Activated naive CD8-positive, alpha-beta T cell treated with anti-CD3 and anti-CD28 coated beads, Interleukin-2, amount 50 U/mL, for 16 hours (primary cell): ENCODE measurements at regions not wholly inside any gene's neighbourhood (a gene's known extent, or its start where the extent isn't known, plus 50 kb on each side); places are given as distances from the start of the nearest gene placed in this dataset.
"Not testable (repeated sequence)": the region's sequence is repeated elsewhere in the genome, so short reads cannot be mapped to it uniquely, and the experiment has no call there.

Experiments
- DNase-seq: peaks from one replicate; pipeline ENCODE4 v3.0.0-alpha.2; 2020; ENCODE audit warnings: low read depth, low spot score

DNA sequence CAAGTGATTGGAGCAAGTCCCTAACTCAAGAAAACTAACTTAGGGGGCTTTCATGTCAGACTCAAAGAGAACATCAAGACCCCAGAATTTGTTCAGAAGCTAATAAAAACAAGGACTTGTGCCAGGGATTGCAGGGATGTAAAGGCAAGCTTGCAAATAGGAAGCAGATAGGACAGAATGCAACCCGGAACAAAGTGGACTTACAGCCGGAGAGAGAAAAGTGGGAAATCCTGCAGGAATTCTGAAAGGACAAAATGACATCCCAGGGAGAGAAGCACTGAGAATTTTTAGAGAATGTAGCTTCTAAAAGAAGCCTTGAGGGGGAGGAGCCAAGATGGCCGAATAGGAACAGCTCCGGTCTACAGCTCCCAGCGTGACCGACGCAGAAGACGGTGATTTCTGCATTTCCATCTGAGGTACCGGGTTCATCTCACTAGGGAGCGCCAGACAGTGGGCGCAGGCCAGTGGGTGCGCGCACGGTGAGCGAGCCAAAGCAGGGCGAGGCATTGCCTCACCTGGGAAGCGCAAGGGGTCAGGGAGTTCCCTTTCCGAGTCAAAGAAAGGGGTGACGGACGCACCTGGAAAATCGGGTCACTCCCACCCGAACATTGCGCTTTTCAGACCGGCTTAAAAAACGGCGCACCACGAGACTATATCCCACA, 195.6 kb upstream of the G2E3 start:
- DNase-seq = not testable (repeated sequence)

- DNase-seq = no peak
Observed at GRCh38 chr14:30369502-30370180, 189.3 kb upstream of the G2E3 start.

GRCh38 chr14:30373053-30373452, 185.9 kb upstream of the G2E3 start:
- no peak for DNase-seq

DNA sequence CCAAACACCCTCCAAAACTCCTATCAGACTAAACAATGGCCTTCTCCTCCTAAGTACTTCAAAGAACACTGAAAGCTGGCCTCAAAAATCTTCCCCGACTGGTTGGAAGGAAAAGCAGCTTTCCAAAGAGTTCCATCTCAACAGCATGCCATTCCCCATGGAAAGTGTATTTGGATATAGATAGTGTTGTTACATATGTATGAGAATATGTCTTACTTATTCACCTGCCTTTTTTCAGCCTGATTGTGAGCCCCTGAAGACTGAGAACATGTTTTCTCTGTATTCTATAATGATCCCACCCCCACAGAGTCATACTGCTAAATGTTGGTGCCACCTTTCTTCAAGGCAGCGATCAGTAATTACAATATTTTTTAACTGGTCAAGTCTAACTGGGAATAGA, 185.4 kb upstream of the G2E3 start:
- DNase-seq = no peak

GRCh38 chr14:30375296-30375892, 183.6 kb upstream of the G2E3 start:
- peak; percentile 13 for DNase-seq

DNA sequence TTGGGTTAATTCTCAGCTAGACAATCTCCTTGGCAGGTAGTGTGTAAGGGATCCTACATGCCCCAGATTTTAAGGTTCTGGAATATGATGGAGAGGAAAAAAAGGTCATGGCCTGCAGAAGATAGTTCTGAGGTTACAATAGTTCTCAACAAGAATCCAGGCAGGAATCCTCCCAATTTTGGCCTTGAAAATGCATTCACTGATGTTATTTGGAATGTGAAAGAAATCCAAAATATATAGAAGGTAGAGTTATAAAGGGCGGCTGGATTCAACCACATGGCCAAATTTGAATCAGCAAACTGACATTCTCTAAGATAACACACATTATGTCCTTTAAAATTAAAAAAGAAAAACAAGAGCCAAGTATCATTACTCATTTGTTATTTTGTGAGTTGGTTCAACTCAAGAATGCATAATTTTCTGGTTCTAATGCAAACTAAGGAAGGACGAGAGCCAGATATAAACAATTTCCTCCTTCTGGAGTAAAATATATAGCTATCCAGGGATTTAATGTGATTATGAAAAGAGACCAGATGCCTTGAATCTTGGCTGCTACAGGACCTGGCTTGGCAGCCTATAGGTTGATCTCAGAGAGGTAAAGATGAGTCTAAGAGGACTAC, 177.0 kb upstream of the G2E3 start:
- no peak for DNase-seq

DNA sequence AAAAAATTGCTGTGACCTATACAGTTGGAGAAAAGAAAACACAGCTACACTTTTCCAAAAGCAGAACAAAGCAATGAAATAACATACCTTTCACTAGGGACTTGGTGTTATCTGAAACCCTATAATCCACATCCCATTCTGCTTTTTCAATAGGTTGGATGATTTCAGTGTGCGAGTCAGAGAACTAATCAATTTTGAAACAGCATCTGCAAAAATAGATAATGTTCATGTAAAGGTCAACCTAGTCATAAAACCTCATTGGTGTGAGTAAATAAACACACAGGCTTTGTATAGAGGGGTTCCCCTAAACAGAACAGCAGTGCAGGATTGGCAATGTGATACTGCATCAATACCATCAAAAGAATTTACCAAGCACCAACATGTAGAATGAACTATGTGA, 173.0 kb upstream of the G2E3 start:
- no peak for DNase-seq

GRCh38 chr14:30387871-30388270, 171.1 kb upstream of the G2E3 start:
- no peak for DNase-seq

DNA sequence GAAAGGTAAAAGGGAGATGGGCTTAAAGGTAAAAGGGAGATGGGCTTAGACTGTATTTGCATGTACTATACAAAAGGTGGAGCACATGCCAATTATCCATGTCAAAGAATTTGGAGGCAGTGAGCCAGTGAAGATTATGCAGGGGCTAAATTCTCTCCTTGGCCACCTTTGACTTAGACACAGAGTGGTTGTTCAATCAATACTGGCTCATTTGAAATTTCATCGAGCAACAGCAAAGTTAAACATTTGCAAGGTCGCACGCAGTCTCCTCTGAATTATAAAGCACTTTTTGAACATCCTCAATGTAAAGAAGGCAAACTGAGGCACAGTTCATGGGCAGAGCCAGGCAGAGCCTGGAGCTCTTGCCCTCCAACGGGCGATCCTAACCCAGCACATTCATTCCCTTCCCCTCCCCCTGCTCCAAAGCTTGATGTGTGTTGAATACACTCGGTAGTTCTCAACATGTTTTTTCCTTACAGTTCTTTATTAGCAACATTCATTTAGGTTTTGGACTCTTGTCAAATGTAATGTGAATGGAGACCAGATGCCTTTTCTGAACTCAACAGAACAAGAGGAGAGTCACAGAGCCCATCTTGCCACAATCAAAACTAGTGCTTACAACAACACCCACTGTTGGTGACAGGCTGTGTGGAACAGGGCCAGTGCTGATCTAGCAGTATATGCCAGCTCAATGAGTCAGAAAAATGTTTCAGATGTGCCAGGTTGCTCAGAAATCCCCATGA, 169.7 kb upstream of the G2E3 start:
- no peak for DNase-seq

DNA sequence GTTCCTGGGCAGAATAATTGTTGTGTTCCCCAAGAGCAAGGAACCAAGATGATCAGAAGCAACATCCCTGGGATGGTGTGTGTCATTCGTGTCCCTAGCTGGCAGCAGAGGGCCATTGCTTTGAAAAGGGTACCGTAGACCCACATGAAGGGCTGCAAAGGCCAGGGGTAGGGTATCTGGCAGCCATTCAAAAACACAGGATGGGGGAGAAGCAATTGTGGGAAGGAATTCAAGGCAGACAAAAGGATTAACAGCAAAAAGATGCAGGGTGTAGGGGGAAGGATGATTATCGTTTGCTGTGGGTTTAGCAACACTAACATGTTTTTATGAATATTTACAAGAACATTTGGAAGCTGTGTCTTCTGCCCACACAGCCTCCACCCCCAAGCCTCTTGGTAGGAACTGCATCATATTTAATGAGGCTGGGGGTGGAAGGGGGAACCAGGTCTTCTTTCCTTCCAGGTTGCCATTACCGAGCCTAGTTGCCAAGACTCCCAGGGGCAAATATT, 169.0 kb upstream of the G2E3 start:
- no peak for DNase-seq

DNA sequence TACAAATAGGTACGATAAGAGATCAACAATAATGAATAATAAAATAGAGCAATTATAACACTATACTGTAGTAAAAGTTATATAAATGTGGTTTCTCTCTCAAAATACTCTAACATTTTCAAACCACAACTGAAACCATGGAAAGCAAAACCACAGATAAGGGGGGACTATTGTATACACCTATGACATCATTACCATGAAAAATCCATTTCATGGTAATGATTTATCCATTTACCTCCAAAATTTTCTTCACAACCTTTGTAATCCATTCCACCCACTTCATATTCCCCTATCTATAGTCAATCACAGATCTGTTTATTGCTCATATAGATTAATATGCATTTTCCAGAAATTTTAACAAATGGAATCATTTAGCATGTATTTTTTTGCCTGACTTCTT, 163.9 kb upstream of the G2E3 start:
- DNase-seq = no peak

GRCh38 chr14:30402846-30403245, 156.1 kb upstream of the G2E3 start:
- no peak for DNase-seq

DNA sequence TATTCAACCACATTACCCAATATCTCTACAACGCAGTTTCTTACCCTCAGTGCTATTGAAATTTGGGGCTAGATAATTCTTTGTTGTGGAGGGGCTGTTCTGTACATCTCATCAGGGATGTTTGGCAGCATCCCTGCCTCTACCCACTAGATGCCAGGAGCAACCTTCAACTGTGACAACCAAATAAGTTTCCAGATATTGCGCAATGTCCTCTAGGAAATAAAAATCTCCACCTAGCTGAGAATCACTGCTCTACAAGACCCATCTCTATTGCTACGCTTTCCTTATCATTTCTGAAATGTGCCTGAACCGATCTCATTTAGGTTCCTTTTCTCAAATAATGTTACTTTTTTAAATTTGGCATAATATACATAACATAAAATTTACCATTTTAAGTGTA, 155.2 kb upstream of the G2E3 start:
- no peak for DNase-seq

GRCh38 chr14:30409508-30410015, 149.4 kb upstream of the G2E3 start:
- not testable (repeated sequence) for DNase-seq

DNA sequence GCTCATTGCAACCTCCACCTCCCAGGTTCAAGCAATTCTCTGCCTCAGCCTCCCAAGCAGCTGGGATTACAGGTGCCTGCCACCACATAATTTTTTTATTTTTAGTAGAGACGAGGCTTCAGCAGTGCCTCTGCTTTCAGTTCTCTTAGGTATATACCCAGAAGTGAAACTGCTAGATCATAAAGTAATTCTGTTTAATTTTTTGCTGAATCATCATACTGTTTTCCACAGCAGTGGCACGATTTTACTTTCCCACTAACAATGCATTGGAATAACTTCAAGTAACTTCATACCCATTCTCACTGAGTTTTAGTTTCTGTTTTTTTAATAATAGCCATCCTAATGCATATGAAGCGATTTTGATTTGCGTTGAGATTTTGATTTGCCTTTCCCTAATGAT, 148.0 kb upstream of the G2E3 start:
- no peak for DNase-seq

DNA sequence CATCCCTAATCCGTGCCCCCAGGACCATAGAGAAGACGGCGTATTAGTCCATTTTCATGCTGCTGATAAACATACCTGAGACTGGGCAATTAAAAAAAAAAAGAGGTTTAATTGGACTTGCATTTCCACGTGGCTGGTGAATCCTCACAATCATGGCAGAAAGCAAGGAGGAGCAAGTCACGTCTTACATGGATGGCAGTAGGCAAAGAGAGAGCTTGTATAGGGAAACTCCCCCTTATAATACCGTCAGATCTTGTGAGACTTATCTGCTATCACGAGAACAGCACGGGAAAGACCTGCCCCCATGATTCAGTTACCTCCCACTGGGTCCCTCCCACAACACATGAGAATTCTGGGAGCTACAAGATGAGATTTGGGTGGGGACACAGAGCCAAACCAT, 145.8 kb upstream of the G2E3 start:
- not testable (repeated sequence) for DNase-seq

DNA sequence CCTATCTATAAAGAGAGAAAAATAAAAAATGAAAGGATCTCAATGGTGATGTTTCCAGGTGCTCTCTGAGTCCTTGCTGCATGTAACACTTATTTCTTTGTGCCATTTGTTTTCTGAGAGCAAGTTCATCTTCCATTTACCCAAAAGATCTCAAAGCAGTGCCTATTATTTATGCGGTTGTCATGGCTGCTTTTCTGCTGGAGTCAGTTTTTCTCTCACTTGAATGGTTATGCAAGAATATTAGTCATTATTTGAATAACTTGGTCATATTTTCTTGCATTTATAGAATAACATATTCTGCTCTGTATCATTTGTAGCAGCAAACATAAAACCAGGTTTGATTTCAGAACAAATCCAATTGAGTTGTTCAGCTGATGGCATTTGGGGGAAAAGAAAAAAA, 141.8 kb upstream of the G2E3 start:
- DNase-seq = no peak

- no peak for DNase-seq
Observed at GRCh38 chr14:30417999-30418398, 141.0 kb upstream of the G2E3 start.

- DNase-seq = no peak
Observed at GRCh38 chr14:30419037-30419436, 139.9 kb upstream of the G2E3 start.

DNA sequence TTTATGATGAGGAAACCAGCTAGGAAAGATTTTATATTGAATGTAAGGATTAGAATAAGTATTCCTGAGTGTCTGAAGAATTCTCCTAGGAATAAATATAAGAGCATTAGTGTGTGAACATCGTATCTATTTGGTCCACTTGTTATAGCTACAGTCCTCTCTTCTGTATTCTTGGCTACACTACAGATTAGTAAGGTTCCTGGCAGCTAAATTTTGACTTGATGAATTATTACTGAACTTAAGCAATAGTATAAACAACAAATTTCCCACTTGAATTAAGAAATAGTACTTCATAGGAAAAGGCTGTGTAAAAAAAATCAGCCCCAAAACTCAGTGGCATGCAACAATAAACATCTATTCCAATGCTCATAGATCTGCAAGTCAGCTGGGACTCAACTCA, 138.4 kb upstream of the G2E3 start:
- DNase-seq = no peak

- no peak for DNase-seq
Observed at GRCh38 chr14:30426463-30426862, 132.5 kb upstream of the G2E3 start.

GRCh38 chr14:30427401-30427800, 131.6 kb upstream of the G2E3 start:
- DNase-seq = no peak
